ENCODE measurements at regions not wholly inside any gene's neighbourhood (a gene's known extent, or its start where the extent isn't known, plus 50 kb on each side); places are given as distances from the start of the nearest gene placed in this dataset.

DNA sequence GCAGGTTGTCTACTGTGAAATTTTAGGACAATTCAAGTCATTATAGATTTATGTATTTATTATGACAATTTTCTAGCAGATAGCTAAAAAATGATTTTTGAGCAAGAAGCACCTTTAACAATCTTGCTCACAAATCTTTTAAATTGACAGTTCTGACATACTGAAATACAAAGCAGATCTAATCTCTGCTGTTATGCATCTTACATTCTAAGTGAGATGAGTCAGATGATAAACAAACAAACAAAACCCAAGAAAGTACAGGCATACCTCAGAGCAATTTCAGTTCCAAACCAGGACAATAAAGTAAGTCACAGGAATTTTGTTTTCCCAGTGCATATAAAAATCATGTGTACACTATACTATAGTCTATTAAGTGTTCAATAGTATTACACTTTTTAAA is 430.7 kb upstream of the PTCHD4 start:
- TF ChIP-seq, protein P1, sequence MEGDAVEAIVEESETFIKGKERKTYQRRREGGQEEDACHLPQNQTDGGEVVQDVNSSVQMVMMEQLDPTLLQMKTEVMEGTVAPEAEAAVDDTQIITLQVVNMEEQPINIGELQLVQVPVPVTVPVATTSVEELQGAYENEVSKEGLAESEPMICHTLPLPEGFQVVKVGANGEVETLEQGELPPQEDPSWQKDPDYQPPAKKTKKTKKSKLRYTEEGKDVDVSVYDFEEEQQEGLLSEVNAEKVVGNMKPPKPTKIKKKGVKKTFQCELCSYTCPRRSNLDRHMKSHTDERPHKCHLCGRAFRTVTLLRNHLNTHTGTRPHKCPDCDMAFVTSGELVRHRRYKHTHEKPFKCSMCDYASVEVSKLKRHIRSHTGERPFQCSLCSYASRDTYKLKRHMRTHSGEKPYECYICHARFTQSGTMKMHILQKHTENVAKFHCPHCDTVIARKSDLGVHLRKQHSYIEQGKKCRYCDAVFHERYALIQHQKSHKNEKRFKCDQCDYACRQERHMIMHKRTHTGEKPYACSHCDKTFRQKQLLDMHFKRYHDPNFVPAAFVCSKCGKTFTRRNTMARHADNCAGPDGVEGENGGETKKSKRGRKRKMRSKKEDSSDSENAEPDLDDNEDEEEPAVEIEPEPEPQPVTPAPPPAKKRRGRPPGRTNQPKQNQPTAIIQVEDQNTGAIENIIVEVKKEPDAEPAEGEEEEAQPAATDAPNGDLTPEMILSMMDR (IDR thresholded peaks at IDR 0.05) = no peak
- TF ChIP-seq POLR2A (IDR thresholded peaks at IDR 0.05) = no peak
